Karpas-422 (cell line): ENCODE measurements at regions not wholly inside any gene's neighbourhood (a gene's known extent, or its start where the extent isn't known, plus 50 kb on each side); places are given as distances from the start of the nearest gene placed in this dataset.

Experiments
- DNase-seq: peaks from one replicate; pipeline ENCODE4 v3.0.0-alpha.2; 2015
- H2AFZ ChIP-seq: fragments of 200-600 bp; sonication (generic); 2 replicates; pipeline ENCODE4 v1.6.1; 2014; ENCODE audit warnings: antibody characterized with exemption, low read length, mixed read lengths
- H3K27ac ChIP-seq: fragments of 200-600 bp; sonication (generic); 2 replicates; pipeline ENCODE4 v1.5.1; 2014; ENCODE audit warnings: mild to moderate bottlenecking, low read length, moderate library complexity
- H3K27me3 ChIP-seq: fragments of 200-600 bp; sonication (generic); 2 replicates; pipeline ENCODE4 v1.6.1; 2014; ENCODE audit warnings: low read length, mixed read lengths
- H3K36me3 ChIP-seq: fragments of 200-600 bp; sonication (generic); 2 replicates; pipeline ENCODE4 v1.6.1; 2014; ENCODE audit warnings: low read length, mixed read lengths; ENCODE audit not compliant: insufficient read depth
- H3K4me1 ChIP-seq: fragments of 200-600 bp; sonication (generic); 2 replicates; pipeline ENCODE4 v1.6.1; 2014; ENCODE audit warnings: mild to moderate bottlenecking, low read length, mixed read lengths
- H3K4me2 ChIP-seq: fragments of 200-600 bp; sonication (generic); 2 replicates; pipeline ENCODE4 v1.6.1; 2014; ENCODE audit warnings: low read length, low read depth, mild to moderate bottlenecking; ENCODE audit not compliant: poor library complexity, severe bottlenecking
- H3K4me3 ChIP-seq: fragments of 200-600 bp; sonication (generic); 2 replicates; pipeline ENCODE4 v1.5.1; 2014; ENCODE audit warnings: mild to moderate bottlenecking, antibody characterized with exemption, low read length, mixed read lengths
- H3K79me2 ChIP-seq: fragments of 200-600 bp; sonication (generic); 2 replicates; pipeline ENCODE4 v1.6.1; 2014; ENCODE audit warnings: mild to moderate bottlenecking, low read length, mixed read lengths
- H3K9ac ChIP-seq: fragments of 200-600 bp; sonication (generic); 2 replicates; pipeline ENCODE4 v1.6.0; 2014; ENCODE audit warnings: low read length
- H3K9me2 ChIP-seq: fragments of 200-600 bp; sonication (generic), shearing (Covaris generic); replicated peaks from 2 replicates; pipeline ENCODE4 v1.6.0; 2014; ENCODE audit warnings: mild to moderate bottlenecking, low read length, moderate library complexity; ENCODE audit not compliant: insufficient read depth
- H3K9me3 ChIP-seq: fragments of 300-700, 200-600 bp; sonication (generic); 2 replicates; pipeline ENCODE4 v1.6.1; 2014; ENCODE audit warnings: low read length, mixed read lengths
- H4K20me1 ChIP-seq: fragments of 200-600 bp; sonication (generic); 2 replicates; pipeline ENCODE4 v1.6.1; 2014; ENCODE audit warnings: mild to moderate bottlenecking, antibody characterized with exemption, low read length, low read depth; ENCODE audit not compliant: insufficient read depth

DNA sequence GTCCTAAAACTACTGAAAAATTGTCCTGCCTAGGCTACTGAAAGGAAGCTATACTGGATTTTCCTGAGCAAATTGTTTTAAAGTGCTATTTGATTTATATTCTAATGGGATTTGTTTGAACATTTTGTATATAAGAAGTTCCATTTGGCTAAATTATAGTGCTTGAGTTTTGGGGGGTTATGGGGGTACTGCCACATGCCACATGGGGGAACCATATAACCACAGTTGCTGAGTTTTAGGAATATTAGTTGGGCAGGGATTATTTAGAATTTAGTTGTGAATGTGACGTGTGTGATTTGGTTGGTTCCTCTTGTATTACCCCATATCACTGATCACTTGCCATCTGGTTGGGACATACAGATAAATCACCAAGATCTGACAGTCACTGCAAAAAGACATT lies 224.5 kb upstream of the TAPT1 start:
- no peaks in the 10 kb centered on the region for H3K9me3 ChIP-seq
- H3K4me2 ChIP-seq = no peak overlapping the region
- no peaks in the 10 kb centered on the region for H3K27me3 ChIP-seq
- H3K4me1 ChIP-seq = no peaks in the 10 kb centered on the region
- H3K79me2 ChIP-seq = no peaks in the 10 kb centered on the region
- H3K4me3 ChIP-seq = no peak overlapping the region
- no peak for DNase-seq
- H2AFZ ChIP-seq = no peak overlapping the region
- H3K9me2 ChIP-seq = no peaks in the 10 kb centered on the region
- no peak overlapping the region for H3K9ac ChIP-seq
- no peaks in the 10 kb centered on the region for H3K36me3 ChIP-seq
- H3K27ac ChIP-seq = no peak overlapping the region
- no peaks in the 10 kb centered on the region for H4K20me1 ChIP-seq

DNA sequence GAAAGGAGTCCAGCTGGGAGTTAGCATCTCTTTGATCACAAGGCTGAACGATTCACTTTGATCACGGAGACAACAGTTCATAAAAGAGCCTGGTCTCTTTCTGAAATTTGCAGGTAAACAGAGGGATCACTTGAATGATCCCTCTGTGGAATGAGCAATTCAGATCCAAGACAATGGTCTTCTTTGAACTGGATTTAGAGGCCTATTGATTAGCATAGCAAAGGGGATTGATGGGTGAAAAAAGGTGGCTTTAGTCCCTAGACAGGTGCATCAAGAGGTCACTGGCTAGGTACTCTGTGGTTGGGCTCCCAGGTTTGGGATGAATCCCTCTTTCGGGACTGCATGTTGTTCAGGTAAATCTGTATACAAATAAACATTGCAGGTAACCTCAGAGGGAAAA lies 223.8 kb upstream of the TAPT1 start:
- Histone ChIP-seq H3K27ac (no peak overlapping the region), H3K36me3 (no peaks in the 10 kb centered on the region), H3K79me2 (no peaks in the 10 kb centered on the region), H4K20me1 (no peaks in the 10 kb centered on the region), H3K27me3 (no peaks in the 10 kb centered on the region), H2AFZ (no peak overlapping the region), H3K4me2 (no peak overlapping the region), H3K9me3 (no peaks in the 10 kb centered on the region), H3K4me1 (no peaks in the 10 kb centered on the region), H3K4me3 (no peak overlapping the region), H3K9me2 (no peaks in the 10 kb centered on the region), H3K9ac (no peak overlapping the region)
- DNase-seq = no peak

DNA sequence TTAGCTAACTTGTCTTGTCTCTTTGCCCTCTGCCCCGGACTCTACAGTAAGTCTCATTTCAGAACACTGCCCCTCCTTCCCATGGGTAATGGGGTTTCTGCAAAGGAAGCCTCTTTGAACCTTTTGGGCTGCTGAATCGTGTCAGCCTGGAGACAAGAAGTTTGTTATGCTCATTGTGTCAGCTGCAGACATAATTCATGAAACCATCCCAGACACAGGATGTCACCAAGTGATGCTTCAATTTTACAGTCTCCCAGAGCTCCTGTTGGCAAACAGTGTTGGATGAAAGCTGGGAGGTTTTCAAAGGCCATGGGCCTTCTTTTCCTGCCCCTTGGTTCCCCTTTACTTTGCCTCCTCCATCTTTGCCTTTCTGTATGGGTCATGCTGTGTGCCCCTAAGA lies 223.1 kb upstream of the TAPT1 start:
- Histone ChIP-seq H3K36me3 (no peaks in the 10 kb centered on the region), H3K27ac (no peak overlapping the region), H3K4me3 (no peak overlapping the region), H4K20me1 (no peaks in the 10 kb centered on the region), H3K27me3 (no peaks in the 10 kb centered on the region), H3K4me2 (no peak overlapping the region), H2AFZ (no peak overlapping the region), H3K4me1 (no peaks in the 10 kb centered on the region), H3K9me2 (no peaks in the 10 kb centered on the region), H3K9me3 (no peaks in the 10 kb centered on the region), H3K9ac (no peak overlapping the region), H3K79me2 (no peaks in the 10 kb centered on the region)
- no peak for DNase-seq

DNA sequence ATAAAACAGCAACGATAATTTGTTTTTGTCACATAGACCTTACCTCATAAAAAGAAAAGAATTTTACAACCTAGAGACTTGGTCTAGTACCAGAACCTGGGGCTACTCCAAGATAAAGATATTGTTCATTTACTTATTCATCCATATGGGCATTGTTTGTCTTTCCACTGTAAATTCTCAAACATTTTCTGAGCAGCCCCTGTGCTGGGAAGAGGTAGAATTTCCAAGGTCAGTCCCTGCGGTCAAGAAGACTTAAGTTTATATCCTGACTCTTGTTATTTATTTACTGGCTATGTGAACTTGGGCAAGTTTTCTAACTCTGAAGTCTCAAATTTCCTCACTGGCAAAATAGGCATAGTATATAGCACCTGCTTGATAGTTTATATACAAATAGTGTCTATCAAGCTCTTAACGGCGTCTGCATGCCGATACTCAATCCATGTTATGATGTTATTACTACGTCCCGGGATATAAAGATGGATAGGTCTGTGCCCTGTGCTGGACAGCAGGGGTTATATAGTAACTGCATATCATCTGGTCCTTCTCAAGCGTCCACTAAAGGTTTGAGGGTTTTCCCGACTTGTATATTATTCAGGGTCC lies 222.1 kb upstream of the TAPT1 start:
- no peaks in the 10 kb centered on the region for H3K36me3 ChIP-seq
- no peak overlapping the region for H3K4me3 ChIP-seq
- no peak overlapping the region for H3K4me2 ChIP-seq
- no peak overlapping the region for H2AFZ ChIP-seq
- H3K9me2 ChIP-seq = no peaks in the 10 kb centered on the region
- H3K9ac ChIP-seq = no peak overlapping the region
- no peak overlapping the region for H3K27ac ChIP-seq
- H3K79me2 ChIP-seq = no peaks in the 10 kb centered on the region
- no peaks in the 10 kb centered on the region for H3K27me3 ChIP-seq
- no peaks in the 10 kb centered on the region for H3K4me1 ChIP-seq
- no peaks in the 10 kb centered on the region for H3K9me3 ChIP-seq
- no peaks in the 10 kb centered on the region for H4K20me1 ChIP-seq
- no peak for DNase-seq

DNA sequence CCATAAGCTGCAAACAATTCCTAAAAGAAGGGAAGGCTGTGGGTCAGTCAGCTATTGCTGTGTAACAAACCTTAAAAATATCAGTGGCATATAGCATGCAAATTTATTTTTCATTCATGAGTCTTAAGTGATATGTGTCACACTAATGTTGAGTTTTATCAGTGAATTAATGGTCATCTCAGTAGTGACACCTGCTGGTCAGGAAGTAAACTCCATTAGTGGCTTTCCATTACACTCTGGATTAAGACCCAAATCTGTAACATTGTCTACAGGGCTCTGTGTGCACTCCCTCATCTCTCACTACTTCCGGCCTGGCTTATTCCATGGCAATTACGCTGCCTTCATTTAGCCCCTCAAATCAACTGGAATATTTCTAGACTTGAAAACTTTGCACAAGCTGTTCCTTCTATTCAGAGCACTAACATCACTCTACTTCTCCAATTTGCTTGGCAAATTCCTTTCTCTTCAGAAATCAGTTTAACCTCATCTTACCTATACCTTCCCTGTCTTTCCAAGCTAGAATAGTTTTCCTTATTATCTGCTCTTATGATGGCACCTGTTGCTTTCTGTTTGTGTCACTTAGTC lies 217.3 kb upstream of the TAPT1 start:
- no peak overlapping the region for H3K9ac ChIP-seq
- no peaks in the 10 kb centered on the region for H3K9me3 ChIP-seq
- H3K4me1 ChIP-seq = no peaks in the 10 kb centered on the region
- H2AFZ ChIP-seq = no peak overlapping the region
- H3K36me3 ChIP-seq = no peaks in the 10 kb centered on the region
- no peaks in the 10 kb centered on the region for H3K9me2 ChIP-seq
- no peaks in the 10 kb centered on the region for H3K79me2 ChIP-seq
- no peaks in the 10 kb centered on the region for H3K27me3 ChIP-seq
- no peak overlapping the region for H3K27ac ChIP-seq
- no peak overlapping the region for H3K4me3 ChIP-seq
- H3K4me2 ChIP-seq = no peak overlapping the region
- no peaks in the 10 kb centered on the region for H4K20me1 ChIP-seq
- DNase-seq = peak; percentile 76

DNA sequence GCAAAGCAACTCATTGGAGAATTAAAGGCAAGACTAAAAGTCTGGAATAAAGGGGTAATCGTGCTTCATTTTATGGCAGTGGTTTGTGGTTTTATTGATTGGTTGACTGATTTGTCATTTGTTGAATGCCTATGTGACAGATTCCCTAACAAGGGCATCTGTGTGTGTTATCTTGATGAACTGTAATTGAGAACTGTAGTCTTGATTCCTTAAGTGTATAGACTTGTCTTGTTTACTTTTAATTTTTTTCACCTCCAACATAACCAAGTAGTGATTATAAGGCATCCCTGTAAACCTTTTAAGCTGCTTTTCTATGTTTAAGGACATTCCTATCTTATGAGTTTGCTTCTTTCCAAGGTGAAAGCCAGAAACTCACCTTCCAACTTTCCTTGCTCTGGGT lies 216.0 kb upstream of the TAPT1 start:
- H3K4me2 ChIP-seq = no peak overlapping the region
- DNase-seq = no peak
- no peaks in the 10 kb centered on the region for H3K27me3 ChIP-seq
- H2AFZ ChIP-seq = no peak overlapping the region
- H3K27ac ChIP-seq = no peak overlapping the region
- H4K20me1 ChIP-seq = no peaks in the 10 kb centered on the region
- H3K4me1 ChIP-seq = no peaks in the 10 kb centered on the region
- H3K4me3 ChIP-seq = no peak overlapping the region
- no peaks in the 10 kb centered on the region for H3K79me2 ChIP-seq
- no peaks in the 10 kb centered on the region for H3K36me3 ChIP-seq
- H3K9ac ChIP-seq = no peak overlapping the region
- no peaks in the 10 kb centered on the region for H3K9me3 ChIP-seq
- no peaks in the 10 kb centered on the region for H3K9me2 ChIP-seq

DNA sequence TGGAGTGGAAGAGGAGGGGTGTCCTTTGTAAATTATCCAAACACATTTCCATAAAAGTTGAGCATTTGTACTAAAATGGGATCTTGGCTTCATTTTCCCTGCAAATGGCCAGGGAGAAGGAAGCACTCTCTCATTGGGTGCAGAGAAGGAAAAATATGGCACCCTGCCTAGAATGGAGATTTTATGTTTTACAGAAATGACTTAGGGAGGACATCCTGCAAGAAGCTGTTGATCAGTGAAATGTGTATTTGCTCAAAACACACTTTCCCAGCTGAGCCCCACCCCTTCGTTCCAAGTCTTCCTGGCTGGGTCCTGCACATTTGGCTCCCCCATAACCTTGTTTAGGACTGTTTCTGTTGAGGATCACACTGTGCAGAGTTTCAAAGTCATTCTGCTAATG lies 213.5 kb upstream of the TAPT1 start:
- Histone ChIP-seq H3K9ac (no peak overlapping the region), H3K4me3 (no peak overlapping the region), H3K27ac (no peak overlapping the region), H3K4me1 (no peaks in the 10 kb centered on the region), H3K36me3 (no peaks in the 10 kb centered on the region), H3K79me2 (no peaks in the 10 kb centered on the region), H2AFZ (no peak overlapping the region), H4K20me1 (no peaks in the 10 kb centered on the region), H3K9me3 (no peaks in the 10 kb centered on the region), H3K9me2 (no peaks in the 10 kb centered on the region), H3K27me3 (no peaks in the 10 kb centered on the region), H3K4me2 (no peak overlapping the region)
- DNase-seq = no peak

DNA sequence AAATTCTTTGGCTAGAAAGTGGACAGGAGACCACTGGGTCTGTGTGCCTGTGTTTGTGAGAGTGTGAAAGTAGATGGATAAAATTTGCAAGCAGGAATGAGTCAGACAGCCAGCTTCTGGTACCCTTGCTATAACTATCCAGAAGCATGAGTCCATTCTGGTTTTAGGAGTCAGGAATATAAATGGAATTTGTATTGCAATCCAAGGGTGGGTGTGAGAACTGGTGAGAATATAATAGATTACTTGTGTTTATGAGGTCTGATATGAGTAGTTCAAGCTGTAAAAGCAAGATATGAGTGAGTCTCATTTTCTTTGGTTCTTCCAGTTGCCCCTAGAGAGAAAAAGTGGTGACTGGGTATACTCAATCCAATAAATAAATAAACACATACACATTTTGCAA lies 212.7 kb upstream of the TAPT1 start:
- H3K79me2 ChIP-seq = no peaks in the 10 kb centered on the region
- H3K4me2 ChIP-seq = no peak overlapping the region
- no peak for DNase-seq
- no peaks in the 10 kb centered on the region for H3K9me2 ChIP-seq
- no peak overlapping the region for H3K27ac ChIP-seq
- no peak overlapping the region for H2AFZ ChIP-seq
- H3K4me3 ChIP-seq = no peak overlapping the region
- H3K36me3 ChIP-seq = no peaks in the 10 kb centered on the region
- no peaks in the 10 kb centered on the region for H3K27me3 ChIP-seq
- no peaks in the 10 kb centered on the region for H3K9me3 ChIP-seq
- H4K20me1 ChIP-seq = no peaks in the 10 kb centered on the region
- H3K9ac ChIP-seq = no peak overlapping the region
- no peaks in the 10 kb centered on the region for H3K4me1 ChIP-seq
